ENCODE measurements at regions not wholly inside any gene's neighbourhood (a gene's known extent, or its start where the extent isn't known, plus 50 kb on each side); places are given as distances from the start of the nearest gene placed in this dataset.

DNA sequence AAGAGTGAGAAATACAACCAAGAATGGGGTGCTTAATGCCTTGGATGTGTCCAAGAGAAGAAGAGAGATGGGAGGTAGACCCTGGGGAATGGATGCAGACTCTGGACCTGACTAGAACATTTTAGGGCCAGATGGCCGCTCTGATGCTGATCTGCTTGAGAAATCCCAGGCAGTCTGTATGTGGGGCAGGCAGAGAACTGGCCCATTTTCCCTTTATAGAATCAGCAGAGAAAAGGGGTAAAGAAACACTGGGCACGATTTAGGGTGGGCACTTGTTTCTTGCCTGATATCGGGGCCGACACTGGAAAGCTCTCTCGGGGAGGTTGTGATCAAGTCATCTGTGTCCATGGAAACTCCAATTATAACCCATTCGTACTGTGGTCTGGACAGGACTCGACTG, 118.5 kb upstream of the FSTL4 start:
- ChIA-PET CTCF (ENCODE audit: partially characterized antibody) (no interaction called here), POLR2A (ENCODE audit: partially characterized antibody) (no interaction called here)
- Histone ChIP-seq H3K56ac (replicated peaks; ENCODE audit: insufficient read length, low read depth, low read length) (no peak overlapping the region), H4K91ac (replicated peaks; ENCODE audit: insufficient read length, low read length) (no peak overlapping the region), H3K9ac (replicated peaks in 1 of 4; ENCODE audit: extremely low read depth in 1 of 4, low read depth in 3 of 4, low read length in 3 of 4) (no peak overlapping the region), H2BK120ac (replicated peaks; ENCODE audit: low read depth, low read length) (no peak overlapping the region), H4K8ac (ENCODE audit: extremely low read depth, insufficient read depth, low read length) (no peak overlapping the region), H4K5ac (ENCODE audit: insufficient read length, low read depth, low read length) (no peak overlapping the region), H3K14ac (ENCODE audit: insufficient read length) (no peak overlapping the region), H3K18ac (ENCODE audit: extremely low read depth, low read length) (no peak overlapping the region), H3K4me1 (replicated peaks in 1 of 4; ENCODE audit: control insufficient read depth in 3 of 4, insufficient read depth in 4 of 4, low read length in 3 of 4) (no peaks in the 10 kb centered on the region), H3K23me2 (ENCODE audit: low read depth, low read length) (no peaks in the 10 kb centered on the region), H3K23ac (ENCODE audit: insufficient read length) (no peak overlapping the region), H2AFZ (ENCODE audit: low read length) (no peak overlapping the region), H2BK12ac (ENCODE audit: low read depth, low read length) (no peak overlapping the region), H3K36me3 (ENCODE audit: control insufficient read depth in 2 of 4, insufficient read depth in 4 of 4, low read length in 3 of 4) (no peaks in the 10 kb centered on the region), H3K27ac (ENCODE audit: low read depth, low read length) (no peak overlapping the region), H2BK20ac (ENCODE audit: low read length) (no peak overlapping the region), H2BK15ac (ENCODE audit: low read length) (no peak overlapping the region), H3K79me2 (ENCODE audit: control insufficient read depth in 1 of 2, insufficient read depth in 2 of 2, low read length in 2 of 2) (no peaks in the 10 kb centered on the region), H3K4me2 (ENCODE audit: insufficient read depth in 1 of 2, low read depth in 2 of 2, low read length in 2 of 2) (no peak overlapping the region), H2AK5ac (ENCODE audit: low read depth, low read length) (no peak overlapping the region), H3K79me1 (ENCODE audit: low read depth, low read length) (no peaks in the 10 kb centered on the region), H4K20me1 (replicated peaks in 1 of 2; ENCODE audit: control insufficient read depth in 1 of 2, insufficient read depth in 2 of 2, low read length in 2 of 2) (no peaks in the 10 kb centered on the region), H3K4me3 (ENCODE audit: extremely low read depth in 1 of 4, insufficient read depth in 2 of 4, low read depth in 3 of 4, low read length in 4 of 4) (no peak overlapping the region), H3K4ac (replicated peaks; ENCODE audit: insufficient read length, low read depth, low read length) (no peak overlapping the region), H3K9me3 (ENCODE audit: insufficient read depth in 2 of 2, low read depth in 1 of 2, low read length in 1 of 2) (peaks cover 0 to 8% of the 10 kb centered on the region in 2 experiments; a peak in 1 of 4 replicates), H2BK5ac (ENCODE audit: low read depth, low read length) (no peak overlapping the region), H3K27me3 (replicated peaks in 1 of 4; ENCODE audit: control insufficient read depth in 3 of 4, extremely low read depth in 1 of 4, insufficient read depth in 3 of 4, low read length in 3 of 4) (no peaks in the 10 kb centered on the region)
- FAIRE-seq (no peak), DNase-seq (ENCODE audit: low read depth in 1 of 2, low spot score in 2 of 2) (no peak)
- WGBS, 2 experiments (ENCODE audit: extremely low coverage in 1 of 2, insufficient coverage in 1 of 2, insufficient read length in 1 of 2, insufficient replicate concordance in 2 of 2, low coverage in 1 of 2, low lambda C conversion rate in 2 of 2, missing lambda C conversion rate in 1 of 2) = 85% methylated on average over 7 of the region's 7 CpGs; no CpG with 5 or more reads in 1 of the 2 experiments
- no peak for TF ChIP-seq JUND (IDR thresholded peaks at IDR 0.05; ENCODE audit: low read length)
- no peak for TF ChIP-seq SIN3A (conservative IDR thresholded peaks at IDR 0.05 in 1 of 2, IDR thresholded peaks at IDR 0.05 in 1 of 2; ENCODE audit: low read depth in 1 of 2, low read length in 2 of 2)
- TF ChIP-seq BCL11A (IDR thresholded peaks at IDR 0.05; ENCODE audit: low read depth in 2 of 2, low read length in 2 of 2) = no peak
- TF ChIP-seq SRF (IDR thresholded peaks at IDR 0.05; ENCODE audit: low read depth, low read length) = no peak
- TF ChIP-seq CBX8 (IDR thresholded peaks at IDR 0.05; ENCODE audit: borderline replicate concordance, low read depth, low read length) = no peak
- TF ChIP-seq, protein P1, sequence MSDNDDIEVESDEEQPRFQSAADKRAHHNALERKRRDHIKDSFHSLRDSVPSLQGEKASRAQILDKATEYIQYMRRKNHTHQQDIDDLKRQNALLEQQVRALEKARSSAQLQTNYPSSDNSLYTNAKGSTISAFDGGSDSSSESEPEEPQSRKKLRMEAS (IDR thresholded peaks at IDR 0.05) = no peak
- TF ChIP-seq ZNF274 (IDR thresholded peaks at IDR 0.05; ENCODE audit: borderline replicate concordance, extremely low read depth, low read length) = no peak
- TF ChIP-seq CBX5 (IDR thresholded peaks at IDR 0.05; ENCODE audit: low read depth, low read length) = no peak
